HT-29 (cell line): ENCODE measurements at regions not wholly inside any gene's neighbourhood (a gene's known extent, or its start where the extent isn't known, plus 50 kb on each side); places are given as distances from the start of the nearest gene placed in this dataset.
"Not testable (repeated sequence)": the region's sequence is repeated elsewhere in the genome, so short reads cannot be mapped to it uniquely, and the experiment has no call there.

ENCODE experiments used
- DNase-seq: peaks from one replicate; pipeline ENCODE4 v3.0.0-alpha.2; 2015; ENCODE audit warnings: low spot score

- DNase-seq: no peak
These were observed 473.8 kb upstream of the API5 start for GRCh38 chr11:42837994-42838393.

GRCh38 chr11:42840176-42840829 is 471.5 kb upstream of the API5 start:
- peak; percentile 32 for DNase-seq

GRCh38 chr11:42840860-42841259 is 470.9 kb upstream of the API5 start:
- no peak for DNase-seq

GRCh38 chr11:42841556-42841955 is 470.2 kb upstream of the API5 start:
- DNase-seq: no peak

DNA sequence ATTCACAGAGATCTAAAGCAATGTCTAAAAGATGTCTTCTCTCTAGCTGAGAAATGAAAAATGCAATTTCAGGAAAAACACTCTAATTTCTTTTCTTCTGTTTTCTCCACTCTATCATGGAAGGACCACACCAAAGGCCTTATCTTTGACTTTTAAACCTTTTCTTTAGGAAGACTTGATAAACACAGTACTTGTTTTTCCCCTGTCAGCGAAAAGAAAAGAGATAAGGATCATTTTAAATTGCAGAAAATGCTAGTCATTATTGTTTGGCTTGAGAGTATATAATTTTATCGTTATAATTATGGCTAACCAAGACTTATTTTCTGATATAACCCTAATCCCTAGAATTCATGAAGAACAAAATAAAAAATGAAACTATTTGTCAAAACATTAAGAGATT is 462.4 kb upstream of the API5 start:
- no peak for DNase-seq

GRCh38 chr11:42857344-42857743 is 454.5 kb upstream of the API5 start:
- no peak for DNase-seq

- no peak for DNase-seq
These were observed 441.3 kb upstream of the API5 start for GRCh38 chr11:42870480-42870879.

DNA sequence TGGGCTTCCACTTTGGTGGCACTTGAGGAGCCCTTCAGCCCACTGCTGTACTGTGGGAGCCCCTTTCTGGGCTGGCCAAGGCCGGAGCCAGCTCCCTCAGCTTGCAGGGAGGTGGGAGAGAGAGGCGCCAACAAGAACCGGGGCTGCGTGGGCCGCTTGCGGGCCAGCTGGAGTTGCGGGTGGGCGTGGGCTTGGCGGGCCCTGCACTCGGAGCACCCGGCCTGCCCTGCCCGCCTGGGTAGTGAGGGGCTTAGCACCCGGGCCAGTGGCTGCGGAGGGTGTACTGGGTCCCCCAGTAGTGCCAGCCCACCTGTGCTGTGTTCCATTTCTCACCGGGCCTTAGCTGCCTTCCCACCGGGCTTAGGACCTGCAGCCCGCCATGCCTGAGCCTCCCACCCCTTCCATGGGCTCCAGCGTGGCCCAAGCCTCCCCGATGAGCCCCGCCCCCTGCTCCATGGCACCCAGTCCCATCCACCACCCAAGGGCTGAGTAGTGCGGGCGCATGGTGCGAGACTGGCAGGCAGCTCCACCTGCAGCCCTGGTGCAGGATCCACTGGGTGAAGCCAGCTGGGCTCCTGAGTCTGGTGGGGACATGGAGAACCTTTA is 437.9 kb upstream of the API5 start:
- DNase-seq: not testable (repeated sequence)

- not testable (repeated sequence) for DNase-seq
These were observed 430.5 kb upstream of the API5 start for GRCh38 chr11:42881335-42881734.

DNA sequence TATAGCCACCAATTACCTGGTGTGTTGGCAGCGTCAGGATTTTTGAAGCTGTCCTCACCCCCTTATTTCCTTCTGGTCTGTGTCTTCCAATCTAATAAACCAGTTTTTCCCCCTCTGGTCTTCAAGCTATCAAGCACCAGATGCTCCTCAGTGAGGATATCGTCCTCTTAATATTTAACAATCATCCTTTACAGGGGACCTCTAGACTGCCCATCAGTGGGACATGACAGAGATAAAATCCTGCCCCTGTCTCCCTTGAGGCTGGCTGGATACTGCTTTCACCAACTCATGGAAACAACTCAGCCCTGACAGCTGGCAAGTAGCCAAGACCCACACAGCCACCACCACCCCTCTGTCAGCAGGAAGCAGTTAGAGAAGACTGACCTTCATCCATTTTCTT is 421.0 kb upstream of the API5 start:
- DNase-seq: no peak

GRCh38 chr11:42901084-42901483 is 410.7 kb upstream of the API5 start:
- DNase-seq: no peak

- no peak for DNase-seq
These were observed 405.6 kb upstream of the API5 start for GRCh38 chr11:42906226-42906625.

GRCh38 chr11:42913731-42914130 is 398.1 kb upstream of the API5 start:
- DNase-seq: no peak

- DNase-seq: no peak
These were observed 388.1 kb upstream of the API5 start for GRCh38 chr11:42923651-42924050.

DNA sequence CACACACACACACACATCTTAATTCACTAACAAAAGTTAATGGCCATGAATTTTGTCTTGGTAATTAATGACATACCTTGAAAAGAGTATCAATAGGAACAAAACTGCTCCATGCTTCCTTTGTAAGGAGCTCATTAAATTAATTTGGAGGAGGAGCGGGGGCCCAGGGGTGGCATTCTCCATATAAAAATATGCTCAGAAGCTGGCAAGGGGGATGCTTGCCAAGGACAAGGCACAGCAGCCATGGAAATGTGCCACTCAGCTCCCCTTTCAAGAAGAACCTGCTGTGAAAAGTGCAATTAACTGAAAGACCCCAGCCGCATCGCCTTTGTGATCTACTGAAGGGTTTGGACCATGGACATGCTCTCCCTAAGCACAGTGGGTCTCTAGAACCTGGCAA is 385.9 kb upstream of the API5 start:
- no peak for DNase-seq

GRCh38 chr11:42947405-42947804 is 364.4 kb upstream of the API5 start:
- no peak for DNase-seq

DNA sequence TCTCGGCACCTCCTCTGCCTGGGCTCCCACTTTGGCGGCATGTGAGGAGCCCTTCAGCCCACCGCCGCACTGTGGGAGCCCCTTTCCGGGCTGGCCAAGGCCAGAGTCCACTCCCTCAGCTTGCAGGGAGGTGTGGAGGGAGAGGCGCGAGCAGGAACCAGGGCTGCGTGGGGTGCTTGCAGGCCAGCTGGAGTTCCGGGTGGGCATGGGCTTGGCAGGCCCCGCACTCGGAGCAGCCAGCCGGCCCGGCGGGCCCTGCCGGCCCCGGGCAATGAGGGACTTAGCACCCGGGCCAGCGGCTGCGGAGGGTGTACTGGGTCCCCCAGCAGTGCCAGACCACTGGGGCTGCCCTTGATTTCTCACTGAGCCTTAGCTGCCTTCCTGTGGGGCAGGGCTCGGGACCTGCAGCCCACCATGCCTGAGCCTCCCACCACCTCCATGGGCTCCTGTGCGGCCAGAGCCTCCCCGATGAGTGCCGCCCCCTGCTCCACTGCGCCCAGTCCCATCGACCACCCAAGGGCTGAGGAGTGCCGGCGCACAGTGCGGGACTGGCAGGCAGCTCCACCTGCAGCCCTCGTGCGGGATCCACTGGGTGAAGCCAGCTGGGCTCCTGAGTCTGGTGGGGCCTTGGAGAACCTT is 361.9 kb upstream of the API5 start:
- DNase-seq: not testable (repeated sequence)

GRCh38 chr11:42951266-42951665 is 360.5 kb upstream of the API5 start:
- no peak for DNase-seq

- DNase-seq: no peak
These were observed 354.0 kb upstream of the API5 start for GRCh38 chr11:42957831-42958230.

DNA sequence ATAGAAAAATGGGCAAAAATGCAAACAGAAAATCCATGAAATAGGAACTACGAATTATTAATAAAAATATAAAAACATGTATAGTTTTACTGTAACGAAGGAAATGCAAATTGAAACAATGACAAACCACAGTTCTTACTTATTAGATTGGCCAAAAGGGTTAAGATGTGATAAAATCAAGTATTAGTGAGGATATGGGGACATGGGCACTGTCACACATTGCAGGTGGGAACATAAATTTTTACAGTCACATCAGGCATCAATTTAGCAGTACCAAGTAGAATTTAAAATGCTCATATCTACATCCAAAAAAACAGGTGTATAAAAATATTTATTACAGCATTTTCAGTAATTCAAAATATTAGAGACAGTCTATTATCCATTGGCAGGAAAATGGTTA is 353.2 kb upstream of the API5 start:
- DNase-seq: no peak

- DNase-seq: no peak
These were observed 351.2 kb upstream of the API5 start for GRCh38 chr11:42960521-42961088.

- no peak for DNase-seq
These were observed 344.1 kb upstream of the API5 start for GRCh38 chr11:42967653-42968052.

DNA sequence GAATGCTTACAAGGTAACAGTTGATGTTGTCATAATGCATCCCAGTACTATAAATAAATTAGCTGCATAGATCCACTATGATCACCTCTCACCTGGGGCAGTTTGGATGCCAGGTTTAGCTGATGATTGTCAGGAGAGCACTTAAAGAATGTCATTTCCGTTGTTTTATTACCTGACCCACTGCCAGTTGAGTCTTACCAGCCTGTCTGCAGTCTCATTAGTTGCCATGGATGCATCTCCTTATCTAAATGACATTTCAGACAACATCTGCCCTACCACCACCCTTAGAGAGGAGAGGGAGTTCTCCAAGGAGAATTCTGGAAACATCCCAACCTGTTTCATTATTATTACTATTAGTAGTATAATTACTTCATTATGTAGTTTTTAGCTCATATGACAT is 339.1 kb upstream of the API5 start:
- DNase-seq: no peak
